ENCODE measurements at regions not wholly inside any gene's neighbourhood (a gene's known extent, or its start where the extent isn't known, plus 50 kb on each side); places are given as distances from the start of the nearest gene placed in this dataset. TPM values are rescaled to one million over a fixed set of nuclear protein-coding genes. Genes with fewer than 3 reads are reported as not detected.

DNA sequence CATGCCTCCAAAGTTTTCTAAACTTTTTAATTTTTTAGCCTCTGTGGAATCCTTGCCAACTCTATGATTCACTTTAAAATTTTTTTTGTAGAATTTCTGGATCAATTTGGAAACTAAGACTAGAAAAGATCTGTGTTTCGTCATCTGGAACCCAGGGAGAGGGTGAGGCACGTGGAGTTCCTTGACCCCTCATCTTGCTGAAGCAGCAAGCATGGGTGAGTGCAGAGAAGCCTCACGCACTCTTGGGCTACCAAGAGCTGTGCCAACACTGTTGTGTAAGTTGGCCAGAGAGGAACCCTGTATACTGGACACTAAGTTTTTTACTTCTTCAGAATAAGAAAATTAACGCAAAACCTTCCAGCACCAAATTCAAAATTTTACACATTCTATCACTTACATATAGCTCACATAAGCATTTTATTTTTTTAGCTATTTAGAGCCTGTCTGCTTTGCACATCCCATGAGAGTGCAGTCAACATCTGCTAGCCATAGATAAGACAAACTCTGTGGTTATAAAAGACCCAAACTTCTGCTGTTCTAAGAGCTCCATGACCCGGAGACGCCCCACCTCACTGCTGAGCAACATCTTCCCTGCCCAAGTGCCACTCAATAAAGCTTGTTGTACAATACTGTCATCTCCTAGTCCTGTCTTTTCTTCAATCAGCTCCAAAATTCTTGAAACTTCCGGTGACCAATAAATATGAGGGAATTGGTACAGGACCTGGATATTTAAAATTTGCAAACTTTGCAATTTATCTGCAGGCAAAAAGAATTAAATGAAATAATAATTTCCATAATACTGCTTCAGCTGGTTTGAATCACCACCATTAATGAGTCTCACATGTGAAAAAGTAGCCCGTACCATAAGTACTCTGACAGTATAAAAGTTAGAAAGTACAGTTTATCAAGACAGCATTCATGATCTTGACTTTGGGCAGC, 69.7 kb upstream of the ADCY2 start:
- 84% methylated on average over 6 of the region's 8 CpGs for WGBS (ENCODE audit: insufficient coverage)

GRCh38 chr5:7329141-7329540, 66.8 kb upstream of the ADCY2 start:
- peak in 1 of 6 donors; percentile 84 for DNase-seq (ENCODE audit: low read depth in 4 of 6, low spot score in 6 of 6)
- Histone ChIP-seq H3K4me1 (ENCODE audit: control insufficient read depth, insufficient read depth, low read length) (no peaks in the 10 kb centered on the region), H3K9me3 (ENCODE audit: control insufficient read depth, insufficient read depth, low read length) (no peaks in the 10 kb centered on the region), H3K27me3 (ENCODE audit: control insufficient read depth, insufficient read depth, low read length) (no peaks in the 10 kb centered on the region), H3K4me3 (ENCODE audit: low read depth, low read length) (no peak overlapping the region), H3K27ac (ENCODE audit: low read depth, low read length) (no peak overlapping the region), H3K36me3 (ENCODE audit: control insufficient read depth, insufficient read depth, low read length) (no peaks in the 10 kb centered on the region)
- WGBS (ENCODE audit: insufficient coverage) = 48% methylated on average over 3 of the region's 4 CpGs

More for the DNA sequence above, 69.7 kb upstream of the ADCY2 start:
- no peak overlapping the region for H3K27ac ChIP-seq (ENCODE audit: low read depth, low read length)
- peaks cover 3% of the 10 kb centered on the region for H3K4me1 ChIP-seq (ENCODE audit: control insufficient read depth, insufficient read depth, low read length)
- no peaks in the 10 kb centered on the region for H3K36me3 ChIP-seq (ENCODE audit: control insufficient read depth, insufficient read depth, low read length)
- no peak for DNase-seq (ENCODE audit: low read depth in 4 of 6, low spot score in 6 of 6)
- H3K27me3 ChIP-seq (ENCODE audit: control insufficient read depth, insufficient read depth, low read length) = no peaks in the 10 kb centered on the region
- no peaks in the 10 kb centered on the region for H3K9me3 ChIP-seq (ENCODE audit: control insufficient read depth, insufficient read depth, low read length)
- H3K4me3 ChIP-seq (ENCODE audit: low read depth, low read length) = no peak overlapping the region

DNA sequence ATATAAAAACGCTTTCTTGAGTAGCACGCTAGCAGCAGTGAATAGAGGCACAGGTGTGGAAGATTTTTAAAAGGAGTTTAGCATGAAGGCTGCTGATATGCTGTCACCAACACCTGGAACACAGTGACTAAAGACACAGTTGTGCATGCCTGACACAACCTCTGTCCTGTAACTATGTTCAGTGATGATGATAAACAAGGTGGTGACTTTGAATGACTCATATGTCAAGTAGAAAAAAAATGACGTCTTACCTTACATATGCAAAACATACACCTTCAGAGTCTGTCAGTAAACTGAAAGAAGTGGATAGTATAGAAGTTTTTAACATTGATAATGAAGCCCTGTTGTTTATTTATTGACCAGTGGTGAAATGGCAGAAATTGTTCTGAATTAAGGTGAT, 66.2 kb upstream of the ADCY2 start:
- Histone ChIP-seq H3K27me3 (ENCODE audit: control insufficient read depth, insufficient read depth, low read length) (no peaks in the 10 kb centered on the region), H3K4me1 (ENCODE audit: control insufficient read depth, insufficient read depth, low read length) (no peaks in the 10 kb centered on the region), H3K4me3 (ENCODE audit: low read depth, low read length) (no peak overlapping the region), H3K27ac (ENCODE audit: low read depth, low read length) (no peak overlapping the region), H3K36me3 (ENCODE audit: control insufficient read depth, insufficient read depth, low read length) (no peaks in the 10 kb centered on the region), H3K9me3 (ENCODE audit: control insufficient read depth, insufficient read depth, low read length) (no peaks in the 10 kb centered on the region)
- no peak for DNase-seq (ENCODE audit: low read depth in 4 of 6, low spot score in 6 of 6)
- WGBS (ENCODE audit: insufficient coverage) = no CpG with 5 or more reads among the region's 3 CpGs

DNA sequence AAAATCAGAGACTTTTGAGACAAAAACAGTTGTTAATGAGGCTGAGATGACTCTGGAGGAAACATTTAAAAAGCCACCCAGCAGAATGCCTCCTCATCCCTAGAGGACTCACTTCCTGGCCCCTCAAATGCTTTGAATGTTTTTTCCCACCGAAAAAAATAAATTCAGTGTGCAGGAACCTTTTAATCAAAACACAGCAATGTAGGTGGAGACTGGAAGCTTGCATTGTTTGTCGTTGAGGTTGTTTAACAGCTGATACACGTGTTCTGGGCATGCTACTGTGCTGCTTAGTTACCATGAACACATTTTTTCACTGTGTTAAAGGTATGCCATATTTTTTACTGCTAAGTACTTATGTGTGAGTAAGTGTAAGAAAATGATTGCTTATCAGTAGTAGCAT, 65.7 kb upstream of the ADCY2 start:
- DNase-seq (ENCODE audit: low read depth in 4 of 6, low spot score in 6 of 6) = peak in 1 of 6 donors; percentile 45
- Histone ChIP-seq H3K9me3 (ENCODE audit: control insufficient read depth, insufficient read depth, low read length) (no peaks in the 10 kb centered on the region), H3K4me3 (ENCODE audit: low read depth, low read length) (no peak overlapping the region), H3K27ac (ENCODE audit: low read depth, low read length) (no peak overlapping the region), H3K36me3 (ENCODE audit: control insufficient read depth, insufficient read depth, low read length) (no peaks in the 10 kb centered on the region), H3K27me3 (ENCODE audit: control insufficient read depth, insufficient read depth, low read length) (no peaks in the 10 kb centered on the region), H3K4me1 (ENCODE audit: control insufficient read depth, insufficient read depth, low read length) (no peaks in the 10 kb centered on the region)
- 20% methylated on average over 1 of the region's 3 CpGs for WGBS (ENCODE audit: insufficient coverage)

DNA sequence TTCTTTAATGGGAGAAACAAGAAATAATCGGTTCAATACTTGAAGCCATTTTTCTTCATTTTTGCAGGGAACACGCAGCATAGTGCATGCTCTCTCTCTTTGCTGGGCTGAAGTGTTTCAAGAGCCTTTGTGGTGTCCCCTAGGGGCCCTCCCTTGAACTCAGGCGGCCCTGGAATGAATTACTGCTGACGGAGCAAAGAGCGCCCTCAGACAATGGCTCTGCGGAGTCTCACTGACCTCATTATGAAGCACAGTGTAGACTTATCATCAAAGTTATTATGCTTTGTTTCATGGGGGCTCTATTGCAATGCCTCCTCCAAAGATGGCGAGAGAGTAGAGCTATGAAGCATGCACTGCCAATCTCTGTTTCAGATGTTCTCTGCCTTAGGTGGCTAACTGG, 64.8 kb upstream of the ADCY2 start:
- Histone ChIP-seq H3K4me1 (ENCODE audit: control insufficient read depth, insufficient read depth, low read length) (no peaks in the 10 kb centered on the region), H3K36me3 (ENCODE audit: control insufficient read depth, insufficient read depth, low read length) (no peaks in the 10 kb centered on the region), H3K27ac (ENCODE audit: low read depth, low read length) (no peak overlapping the region), H3K9me3 (ENCODE audit: control insufficient read depth, insufficient read depth, low read length) (no peaks in the 10 kb centered on the region), H3K4me3 (ENCODE audit: low read depth, low read length) (no peak overlapping the region), H3K27me3 (ENCODE audit: control insufficient read depth, insufficient read depth, low read length) (no peaks in the 10 kb centered on the region)
- 55% methylated on average over 7 of the region's 7 CpGs for WGBS (ENCODE audit: insufficient coverage)
- DNase-seq (ENCODE audit: low read depth in 4 of 6, low spot score in 6 of 6) = peak in 1 of 6 donors; percentile 16

Small RNAs in the stretch of these regions (small RNA-seq; reads per million reads assigned to genes)
- not detected for gene RF00017 (ENCODE audit: low replicate concordance)
- gene RNA5SP176 (ENCODE audit: low replicate concordance) = not detected

Data from spinal cord (tissue), 10 donors.